B cell (primary cell): ENCODE measurements at regions not wholly inside any gene's neighbourhood (a gene's known extent, or its start where the extent isn't known, plus 50 kb on each side); places are given as distances from the start of the nearest gene placed in this dataset.

Source experiments
- ATAC-seq: fragments of 200-7000 bp; cut with Tn5 transposase; one replicate; pipeline ENCODE4 v1.10.0; 2021; ENCODE audit warnings: low read depth, mild to moderate bottlenecking, moderate number of reproducible peaks, moderate library complexity
- CTCF ChIA-PET: fragments of 350-600 bp; sonication (Branson Sonifier 250); formaldehyde crosslinking; loops from one replicate; lab custom pipeline; 2021; ENCODE audit warnings: antibody characterized with exemption, inconsistent platforms; lab: Charles Lee
- POLR2A ChIA-PET: fragments of 350-600 bp; sonication (Branson Sonifier 250); formaldehyde crosslinking; loops from one replicate; lab custom pipeline; 2021; ENCODE audit warnings: antibody characterized with exemption; lab: Charles Lee
- DNase-seq: peaks from one replicate; pipeline ENCODE4 v3.0.0; 2013
- H2AFZ ChIP-seq: 2 replicates; pipeline ENCODE4 v1.6.1; 2012; ENCODE audit warnings: mild to moderate bottlenecking, low read depth, low read length; ENCODE audit not compliant: insufficient read depth, poor library complexity, severe bottlenecking
- H3K27ac ChIP-seq, 2 donors: 1 replicate in 1 of 2; 2 replicates in 1 of 2; pipeline ENCODE4 v1.5.1; 2012 to 2013; ENCODE audit warnings: low read length in 2 of 2, mild to moderate bottlenecking in 2 of 2, moderate library complexity in 1 of 2
- H3K27me3 ChIP-seq, 4 experiments: fragments of 200-600 bp in 1 of 4; sonication (generic) in 1 of 4; replicated peaks in 1 of 4; 1 replicate in 2 of 4; 2 replicates in 2 of 4; pipeline versions ENCODE4 v1.6.1 to v1.7.0; 2013 to 2016; ENCODE audit warnings: low read length in 3 of 4, mild to moderate bottlenecking in 2 of 4, mixed read lengths in 1 of 4, moderate library complexity in 1 of 4; ENCODE audit not compliant: insufficient read depth in 4 of 4, control insufficient read depth in 3 of 4; ENCODE audit errors: control extremely low read depth in 1 of 4
- H3K36me3 ChIP-seq, 2 experiments: replicated peaks in 1 of 2; 1 replicate in 1 of 2; 2 replicates in 1 of 2; pipeline versions ENCODE4 v1.6.1 to v1.7.1; 2013; ENCODE audit warnings: low read length in 1 of 2; ENCODE audit not compliant: insufficient read depth in 2 of 2, control insufficient read depth in 1 of 2; ENCODE audit errors: control extremely low read depth in 1 of 2, extremely low read depth in 1 of 2
- H3K4me1 ChIP-seq, 2 donors: fragments of 200-600 bp in 1 of 2; sonication (generic) in 1 of 2; 1 replicate in 1 of 2; 2 replicates in 1 of 2; pipeline versions ENCODE4 v1.5.1 to v1.6.1; 2013 to 2017; ENCODE audit warnings: low read length in 2 of 2; ENCODE audit not compliant: control insufficient read depth in 2 of 2, insufficient read depth in 2 of 2
- H3K4me2 ChIP-seq: replicated peaks from 2 replicates; pipeline ENCODE3; 2012; ENCODE audit warnings: mild to moderate bottlenecking, low read depth, low read length; ENCODE audit not compliant: poor library complexity, severe bottlenecking
- H3K4me3 ChIP-seq, 5 experiments: fragments of 200-600 bp in 1 of 5; sonication (generic) in 1 of 5; 1 replicate in 3 of 5; 2 replicates in 2 of 5; pipeline versions ENCODE4 v1.5.1 to v1.7.0; 2011 to 2016; ENCODE audit warnings: low read length in 4 of 5, mild to moderate bottlenecking in 4 of 5, low read depth in 2 of 5, control low read depth in 1 of 5, moderate library complexity in 1 of 5; ENCODE audit not compliant: insufficient read depth in 1 of 5; ENCODE audit errors: control extremely low read depth in 1 of 5, extremely low read depth in 1 of 5
- H3K79me2 ChIP-seq: fragments of 200-600 bp; sonication (generic); one replicate; pipeline ENCODE4 v1.6.0; 2016; ENCODE audit warnings: low read length; ENCODE audit not compliant: control insufficient read depth, insufficient read depth
- H3K9ac ChIP-seq: fragments of 200-600 bp; sonication (generic); 2 replicates; pipeline ENCODE4 v1.6.1; 2017; ENCODE audit warnings: mild to moderate bottlenecking, low read length, moderate library complexity
- H3K9me3 ChIP-seq, 3 donors: one replicate each; pipeline versions ENCODE4 v1.6.1 to v1.7.1; 2013; ENCODE audit warnings: low read length in 2 of 3; ENCODE audit not compliant: control insufficient read depth in 2 of 3, insufficient read depth in 1 of 3; ENCODE audit errors: control extremely low read depth in 1 of 3
- H4K20me1 ChIP-seq: 2 replicates; pipeline ENCODE4 v1.6.0; 2012; ENCODE audit warnings: mild to moderate bottlenecking, low read length; ENCODE audit not compliant: insufficient read depth, control insufficient read depth, poor library complexity, severe bottlenecking
- H3K27ac Mint-ChIP-seq: one replicate; pipeline ENCODE4 v1.8.0; 2021; ENCODE audit warnings: mixed read lengths
- H3K27me3 Mint-ChIP-seq: one replicate; pipeline ENCODE4 v1.8.0; 2021; ENCODE audit warnings: mixed read lengths
- H3K4me1 Mint-ChIP-seq: one replicate; pipeline ENCODE4 v1.8.0; 2021; ENCODE audit warnings: mixed read lengths
- H3K4me3 Mint-ChIP-seq: one replicate; pipeline ENCODE4 v1.8.0; 2021; ENCODE audit warnings: mixed read lengths
- H3K9me3 Mint-ChIP-seq: one replicate; pipeline ENCODE4 v1.8.0; 2022; ENCODE audit warnings: mixed read lengths; ENCODE audit not compliant: insufficient read depth
- EZH2 ChIP-seq: IDR thresholded peaks from 2 replicates; pipeline ENCODE4 v1.6.1; 2012; ENCODE audit warnings: borderline replicate concordance, low read depth, mild to moderate bottlenecking, moderate library complexity, low read length; ENCODE audit not compliant: insufficient read depth, poor library complexity, severe bottlenecking
- WGBS: methylation state at CpG from one replicate; pipeline ENCODE4 v1.1.5; 2013; ENCODE audit warnings: missing lambda C conversion rate; ENCODE audit not compliant: insufficient coverage; 5-methylcytosine and 5-hydroxymethylcytosine counted together
- intact Hi-C: fragments of 100-400 bp; cut with micrococcal nuclease; formaldehyde crosslinking; loops from one replicate; pipeline ENCODE4 v1.10.0; 2022
- TF ChIP-seq, protein P1 (sequence below): fragments of 200-600 bp; IDR thresholded peaks from one replicate; pipeline ENCODE4 v1.8.0; 2022; ENCODE audit warnings: antibody characterized with exemption, mild to moderate bottlenecking

DNA sequence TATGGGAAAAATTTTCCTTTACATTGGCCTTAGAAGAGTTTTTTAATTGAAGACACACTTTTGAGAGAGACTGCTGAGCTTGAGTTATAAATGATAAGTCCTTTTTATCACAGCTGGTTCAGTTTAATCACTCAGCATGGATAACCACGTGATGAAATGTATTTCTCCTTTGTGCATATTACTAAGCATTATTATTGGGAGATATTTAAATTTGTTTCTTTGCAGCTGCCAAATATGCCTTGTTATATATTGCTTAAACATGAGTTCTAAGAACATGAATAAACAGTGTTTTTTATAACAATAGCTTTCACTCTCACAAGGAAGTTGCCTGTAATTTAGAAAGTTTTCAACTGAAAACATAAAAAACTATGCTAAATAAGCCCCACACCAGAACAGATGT lies 293.5 kb upstream of the LRFN5 start:
- no peak overlapping the region for H3K4me3 ChIP-seq
- no peak overlapping the region for H3K4me2 ChIP-seq
- no peaks in the 10 kb centered on the region for H4K20me1 ChIP-seq
- no peak overlapping the region for H2AFZ ChIP-seq
- no peak overlapping the region for H3K9ac ChIP-seq
- no CpG with 5 or more reads among the region's 1 CpG for WGBS
- no peaks in the 10 kb centered on the region for H3K4me1 Mint-ChIP-seq
- no peak overlapping the region for H3K27ac ChIP-seq
- H3K27me3 ChIP-seq: no peaks in the 10 kb centered on the region
- H3K9me3 ChIP-seq: peaks cover 0 to 8% (median 1%) of the 10 kb centered on the region in 3 donors
- no peak overlapping the region for H3K4me3 Mint-ChIP-seq
- intact Hi-C loops: no loop called here
- DNase-seq (no peak), ATAC-seq (no peak)
- peaks cover 7% of the 10 kb centered on the region for H3K9me3 Mint-ChIP-seq
- H3K27ac Mint-ChIP-seq: no peak overlapping the region
- POLR2A ChIA-PET: no interaction called here
- H3K36me3 ChIP-seq: no peaks in the 10 kb centered on the region
- no peaks in the 10 kb centered on the region for H3K27me3 Mint-ChIP-seq
- CTCF ChIA-PET: no interaction called here
- TF ChIP-seq, protein P1, sequence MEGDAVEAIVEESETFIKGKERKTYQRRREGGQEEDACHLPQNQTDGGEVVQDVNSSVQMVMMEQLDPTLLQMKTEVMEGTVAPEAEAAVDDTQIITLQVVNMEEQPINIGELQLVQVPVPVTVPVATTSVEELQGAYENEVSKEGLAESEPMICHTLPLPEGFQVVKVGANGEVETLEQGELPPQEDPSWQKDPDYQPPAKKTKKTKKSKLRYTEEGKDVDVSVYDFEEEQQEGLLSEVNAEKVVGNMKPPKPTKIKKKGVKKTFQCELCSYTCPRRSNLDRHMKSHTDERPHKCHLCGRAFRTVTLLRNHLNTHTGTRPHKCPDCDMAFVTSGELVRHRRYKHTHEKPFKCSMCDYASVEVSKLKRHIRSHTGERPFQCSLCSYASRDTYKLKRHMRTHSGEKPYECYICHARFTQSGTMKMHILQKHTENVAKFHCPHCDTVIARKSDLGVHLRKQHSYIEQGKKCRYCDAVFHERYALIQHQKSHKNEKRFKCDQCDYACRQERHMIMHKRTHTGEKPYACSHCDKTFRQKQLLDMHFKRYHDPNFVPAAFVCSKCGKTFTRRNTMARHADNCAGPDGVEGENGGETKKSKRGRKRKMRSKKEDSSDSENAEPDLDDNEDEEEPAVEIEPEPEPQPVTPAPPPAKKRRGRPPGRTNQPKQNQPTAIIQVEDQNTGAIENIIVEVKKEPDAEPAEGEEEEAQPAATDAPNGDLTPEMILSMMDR: no peak
- no peak for TF ChIP-seq EZH2
- H3K4me1 ChIP-seq: no peaks in the 10 kb centered on the region
- H3K79me2 ChIP-seq: no peaks in the 10 kb centered on the region

DNA sequence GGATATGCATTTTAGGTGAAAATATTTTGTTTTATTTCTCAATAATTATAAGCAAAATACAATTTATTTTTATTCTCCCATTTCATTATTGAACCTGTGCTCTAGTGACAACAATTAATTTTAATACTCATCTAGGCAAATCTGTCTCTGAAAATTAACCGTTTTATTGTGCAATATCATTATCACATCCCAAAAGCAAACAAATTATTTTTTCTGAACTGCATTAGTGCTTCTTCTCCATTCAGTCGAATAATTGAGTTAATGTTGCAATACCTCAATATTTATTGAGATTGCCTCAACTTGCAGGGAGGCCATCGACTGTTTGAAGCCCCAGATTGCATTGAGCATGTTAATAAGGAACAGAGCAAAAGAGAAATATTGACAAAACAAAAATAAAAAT lies 303.2 kb upstream of the LRFN5 start:
- Histone ChIP-seq H3K4me3 (no peak overlapping the region), H3K36me3 (no peaks in the 10 kb centered on the region), H3K79me2 (no peaks in the 10 kb centered on the region), H3K4me2 (no peak overlapping the region), H4K20me1 (no peaks in the 10 kb centered on the region), H3K27me3 (no peaks in the 10 kb centered on the region), H3K9me3 (no peaks in the 10 kb centered on the region), H3K9ac (no peak overlapping the region), H2AFZ (no peak overlapping the region), H3K27ac (no peak overlapping the region), H3K4me1 (no peaks in the 10 kb centered on the region)
- POLR2A ChIA-PET: no interaction called here
- ATAC-seq: no peak
- Mint-ChIP-seq H3K27ac (no peak overlapping the region), H3K4me3 (no peak overlapping the region), H3K4me1 (no peaks in the 10 kb centered on the region), H3K9me3 (no peaks in the 10 kb centered on the region), H3K27me3 (no peaks in the 10 kb centered on the region)
- TF ChIP-seq, protein P1: no peak
- no peak for TF ChIP-seq EZH2
- no CpG with 5 or more reads among the region's 3 CpGs for WGBS
- no peak for DNase-seq
- CTCF ChIA-PET: no interaction called here
- intact Hi-C loops: no loop called here
